Tibial nerve (tissue), 4 donors: ENCODE measurements at regions not wholly inside any gene's neighbourhood (a gene's known extent, or its start where the extent isn't known, plus 50 kb on each side); places are given as distances from the start of the nearest gene placed in this dataset.
"Not testable (repeated sequence)": the region's sequence is repeated elsewhere in the genome, so short reads cannot be mapped to it uniquely, and the experiment has no call there.

ENCODE experiments used
- DNase-seq, 2 donors: peaks; one replicate each; pipeline ENCODE4 v3.0.0-alpha.2; 2019; ENCODE audit warnings: low spot score in 2 of 2
- H3K27ac ChIP-seq, 4 donors: fragments of 200-600 bp; sonication (generic) in 3 of 4; one replicate each; pipeline ENCODE4 v1.5.1; 2017 to 2019; ENCODE audit warnings: mild to moderate bottlenecking in 1 of 4
- H3K27me3 ChIP-seq, 2 donors: fragments of 200-600 bp; sonication (generic) in 1 of 2; one replicate each; pipeline versions ENCODE4 v1.5.1 to v1.6.0; 2017 to 2019
- H3K36me3 ChIP-seq, 3 donors: fragments of 200-600 bp; sonication (generic); one replicate each; pipeline ENCODE4 v1.5.1; 2018 to 2019
- H3K4me1 ChIP-seq, 4 donors: fragments of 200-600 bp; sonication (generic) in 3 of 4; one replicate each; pipeline ENCODE4 v1.5.1; 2017 to 2019
- H3K4me3 ChIP-seq, 4 donors: fragments of 200-600 bp; sonication (generic) in 3 of 4; one replicate each; pipeline ENCODE4 v1.5.1; 2017 to 2019; ENCODE audit warnings: mild to moderate bottlenecking in 1 of 4, moderate library complexity in 1 of 4
- H3K9me3 ChIP-seq, 4 donors: fragments of 200-600 bp; sonication (generic) in 3 of 4; one replicate each; pipeline ENCODE4 v1.5.1; 2017 to 2019
- EP300 ChIP-seq, 2 donors: sonication (generic); formaldehyde crosslinking; IDR thresholded peaks; one replicate each; pipeline ENCODE4 v1.6.1; 2017; ENCODE audit warnings: antibody characterized with exemption in 2 of 2, mild to moderate bottlenecking in 1 of 2
- POLR2A ChIP-seq, 2 donors: fragments of 450-650 bp; IDR thresholded peaks; one replicate each; pipeline ENCODE4 v1.6.1; 2017; ENCODE audit warnings: antibody characterized with exemption in 2 of 2, mild to moderate bottlenecking in 2 of 2, moderate library complexity in 2 of 2
- WGBS, 2 donors: methylation state at CpG; one replicate each; pipeline ENCODE4 v1.1.5; 2018; 5-methylcytosine and 5-hydroxymethylcytosine counted together
- TF ChIP-seq, protein P1 (sequence below), 5 experiments: fragments of 200-600 bp in 3 of 5; fragments of 450-650 bp in 2 of 5; sonication (generic) in 3 of 5; IDR thresholded peaks; one replicate each; pipeline ENCODE4 v1.5.1; 2016 to 2019; ENCODE audit warnings: antibody characterized with exemption in 5 of 5, mild to moderate bottlenecking in 3 of 5, moderate library complexity in 2 of 5

DNA sequence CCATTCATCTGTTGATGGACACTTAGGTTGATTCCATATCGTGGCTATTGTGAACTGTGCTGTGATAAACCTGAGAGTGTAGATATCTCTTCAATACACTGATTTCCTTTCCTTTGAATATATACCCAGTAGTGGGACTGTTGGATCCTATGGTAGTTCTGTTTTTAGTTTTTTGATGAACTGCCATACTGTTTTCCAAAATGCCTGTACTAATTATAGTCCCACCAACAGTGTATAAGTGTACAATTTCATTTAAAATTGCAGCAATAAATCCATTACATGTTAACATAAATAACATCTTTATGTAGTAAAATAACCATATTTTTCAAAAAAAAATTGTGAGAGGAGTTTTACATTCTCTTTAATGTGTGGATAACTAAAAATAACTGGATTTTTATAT is 65.0 kb upstream of the SYT9 start:
- TF ChIP-seq EP300 (IDR thresholded peaks at IDR 0.05): no peak
- TF ChIP-seq, protein P1, sequence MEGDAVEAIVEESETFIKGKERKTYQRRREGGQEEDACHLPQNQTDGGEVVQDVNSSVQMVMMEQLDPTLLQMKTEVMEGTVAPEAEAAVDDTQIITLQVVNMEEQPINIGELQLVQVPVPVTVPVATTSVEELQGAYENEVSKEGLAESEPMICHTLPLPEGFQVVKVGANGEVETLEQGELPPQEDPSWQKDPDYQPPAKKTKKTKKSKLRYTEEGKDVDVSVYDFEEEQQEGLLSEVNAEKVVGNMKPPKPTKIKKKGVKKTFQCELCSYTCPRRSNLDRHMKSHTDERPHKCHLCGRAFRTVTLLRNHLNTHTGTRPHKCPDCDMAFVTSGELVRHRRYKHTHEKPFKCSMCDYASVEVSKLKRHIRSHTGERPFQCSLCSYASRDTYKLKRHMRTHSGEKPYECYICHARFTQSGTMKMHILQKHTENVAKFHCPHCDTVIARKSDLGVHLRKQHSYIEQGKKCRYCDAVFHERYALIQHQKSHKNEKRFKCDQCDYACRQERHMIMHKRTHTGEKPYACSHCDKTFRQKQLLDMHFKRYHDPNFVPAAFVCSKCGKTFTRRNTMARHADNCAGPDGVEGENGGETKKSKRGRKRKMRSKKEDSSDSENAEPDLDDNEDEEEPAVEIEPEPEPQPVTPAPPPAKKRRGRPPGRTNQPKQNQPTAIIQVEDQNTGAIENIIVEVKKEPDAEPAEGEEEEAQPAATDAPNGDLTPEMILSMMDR (IDR thresholded peaks at IDR 0.05): no peak
- no peak for TF ChIP-seq POLR2A (IDR thresholded peaks at IDR 0.05)
- no peak overlapping the region for H3K27ac ChIP-seq
- DNase-seq: no peak
- H3K27me3 ChIP-seq: no peaks in the 10 kb centered on the region
- no peaks in the 10 kb centered on the region for H3K4me1 ChIP-seq
- H3K36me3 ChIP-seq: no peaks in the 10 kb centered on the region
- WGBS, 2 donors: 68 to 75% methylated on average over 1 of the region's 1 CpG
- peaks cover 0 to 17% (median 1%) of the 10 kb centered on the region in 4 donors for H3K9me3 ChIP-seq
- H3K4me3 ChIP-seq: no peak overlapping the region

DNA sequence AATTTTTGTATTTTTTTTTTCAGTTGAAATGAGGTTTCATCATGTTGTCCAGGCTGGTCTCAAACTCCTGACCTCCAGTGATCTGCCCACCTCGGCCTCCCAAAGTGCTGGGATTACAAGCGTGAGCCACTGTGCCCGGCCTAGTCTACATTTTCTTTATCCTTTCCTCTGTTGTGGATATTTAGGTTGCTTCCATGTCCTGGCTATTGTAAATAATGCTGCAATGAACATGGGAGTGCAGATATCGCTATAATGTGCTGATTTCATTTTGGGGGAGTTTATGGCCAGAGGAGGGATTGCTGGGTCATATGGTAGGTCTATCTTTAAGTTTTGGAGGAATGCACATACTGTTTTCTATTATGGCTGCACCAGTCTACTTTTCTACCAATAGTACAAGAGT is 58.9 kb upstream of the SYT9 start:
- H3K4me1 ChIP-seq, H3K27ac ChIP-seq, H3K9me3 ChIP-seq, H3K27me3 ChIP-seq, H3K36me3 ChIP-seq, H3K4me3 ChIP-seq, DNase-seq: not testable (repeated sequence)
- WGBS, 2 donors: 94% methylated on average over 4 of the region's 4 CpGs

DNA sequence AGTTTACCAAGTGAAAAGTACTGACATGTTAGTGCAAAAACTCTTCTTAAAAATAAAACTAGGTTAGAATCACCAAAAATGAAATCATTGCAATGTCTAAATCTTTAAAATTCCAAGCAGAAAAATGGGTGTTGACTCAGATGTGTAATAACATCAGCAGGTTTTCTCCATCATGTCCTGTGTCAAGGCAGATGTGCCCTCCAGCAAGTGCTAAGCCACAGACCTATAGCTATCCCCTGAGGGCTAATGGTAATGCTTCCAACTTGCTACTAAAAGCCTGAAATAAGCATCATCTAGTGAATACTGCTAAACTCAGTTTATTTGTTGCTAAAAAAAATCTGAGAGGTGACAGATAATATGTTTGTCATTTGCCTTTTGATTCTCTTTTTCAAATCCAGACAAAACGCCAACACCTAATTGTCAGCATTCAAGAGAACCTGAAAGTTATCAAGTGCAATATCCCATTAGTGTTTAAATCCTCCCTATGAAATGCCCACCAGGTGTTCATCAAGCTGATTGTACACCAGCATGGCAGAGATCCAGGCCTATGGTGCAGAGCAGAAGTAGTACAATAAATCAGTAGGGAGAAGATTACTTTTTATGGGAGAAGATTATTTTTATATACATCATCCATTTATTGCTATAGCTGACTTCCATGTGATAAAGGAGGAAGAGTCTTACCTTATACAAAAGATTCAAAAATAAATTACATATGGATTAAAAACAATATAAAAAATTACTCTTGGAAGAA is 55.1 kb upstream of the SYT9 start:
- no peak overlapping the region for H3K4me3 ChIP-seq
- WGBS, 2 donors: 41 to 58% methylated on average over 1 of the region's 1 CpG
- no peaks in the 10 kb centered on the region for H3K9me3 ChIP-seq
- H3K27me3 ChIP-seq: no peaks in the 10 kb centered on the region
- H3K27ac ChIP-seq: no peak overlapping the region
- no peaks in the 10 kb centered on the region for H3K4me1 ChIP-seq
- no peaks in the 10 kb centered on the region for H3K36me3 ChIP-seq
- TF ChIP-seq POLR2A (IDR thresholded peaks at IDR 0.05) (no peak), EP300 (IDR thresholded peaks at IDR 0.05) (no peak)
- TF ChIP-seq, protein P1 (IDR thresholded peaks at IDR 0.05): no peak
- no peak for DNase-seq

DNA sequence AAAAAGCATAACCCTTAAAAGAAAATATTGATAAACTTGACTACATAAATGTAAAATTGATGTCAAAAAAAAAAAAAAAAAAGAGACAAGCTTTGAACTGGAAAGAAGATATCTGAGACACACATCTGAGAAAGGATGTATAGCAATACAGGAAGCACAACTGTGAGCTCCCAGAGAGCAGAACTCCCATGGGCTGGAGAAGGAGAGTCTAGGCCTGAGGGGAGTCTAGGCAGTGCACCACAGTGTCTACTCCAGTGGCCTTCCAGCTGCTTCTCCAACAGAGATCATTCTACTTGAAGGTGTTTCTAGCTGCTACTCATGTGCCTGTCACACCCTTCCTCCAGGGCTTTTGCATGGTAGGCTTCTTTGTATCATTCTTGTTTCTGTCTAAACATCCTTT is 54.2 kb upstream of the SYT9 start:
- Histone ChIP-seq H3K27me3 (no peaks in the 10 kb centered on the region), H3K4me3 (no peak overlapping the region), H3K36me3 (no peaks in the 10 kb centered on the region), H3K4me1 (no peaks in the 10 kb centered on the region), H3K9me3 (no peaks in the 10 kb centered on the region), H3K27ac (no peak overlapping the region)
- TF ChIP-seq EP300 (IDR thresholded peaks at IDR 0.05) (no peak), POLR2A (IDR thresholded peaks at IDR 0.05) (no peak)
- TF ChIP-seq, protein P1 (IDR thresholded peaks at IDR 0.05): no peak
- no peak for DNase-seq
